T-helper 1 cell treated with Interleukin-12 subunit alpha and Interleukin-12 subunit beta and Interleukin-4 antibody, amounts not matched to agents 30 ng/mL and 1 ng/mL, for 36 hours (primary cell): ENCODE measurements at regions not wholly inside any gene's neighbourhood (a gene's known extent, or its start where the extent isn't known, plus 50 kb on each side); places are given as distances from the start of the nearest gene placed in this dataset.

Experiments
- intact Hi-C: fragments of 100-400 bp; cut with micrococcal nuclease; formaldehyde crosslinking; loops from one replicate; pipeline ENCODE4 v1.15.1; 2024

DNA sequence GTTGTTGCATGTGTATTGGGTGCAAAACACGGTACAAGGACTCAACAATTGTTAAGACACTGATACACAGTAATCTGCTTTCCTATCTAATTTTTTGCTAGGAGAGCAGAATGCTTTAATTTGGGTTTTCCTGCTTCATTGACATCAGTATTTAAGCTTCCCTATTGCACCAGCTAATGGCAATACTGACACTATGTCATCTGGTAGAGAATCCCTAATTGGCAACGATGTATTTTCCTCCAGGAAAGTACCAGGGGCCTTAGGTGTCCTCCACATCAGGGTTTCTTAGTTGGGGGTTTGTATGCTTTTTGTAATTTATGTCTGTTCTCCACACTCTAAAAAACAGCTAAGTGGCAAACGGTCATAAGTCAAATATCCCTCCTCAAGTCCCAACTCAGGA, 76.5 kb upstream of the FRY start:
- intact Hi-C loops, result no loop called here

DNA sequence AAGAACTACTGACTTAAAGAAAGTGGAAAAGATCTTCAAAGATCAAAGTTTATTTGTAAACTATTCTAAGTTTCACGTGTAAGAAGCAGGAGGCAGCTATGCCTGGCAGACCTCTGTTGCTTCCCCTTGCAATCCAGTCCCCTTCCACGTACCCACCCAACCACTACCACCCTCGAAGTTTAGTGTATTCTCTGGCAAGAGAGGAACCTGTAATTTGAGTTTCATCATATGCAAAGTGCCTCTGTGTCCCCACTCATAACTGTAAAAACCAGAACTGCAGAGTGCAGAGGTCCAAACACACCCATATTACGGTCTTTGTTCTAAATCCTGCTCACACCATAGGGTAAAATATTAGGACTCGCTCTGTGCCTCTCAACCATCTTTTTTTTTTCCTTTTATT, 75.8 kb upstream of the FRY start:
- intact Hi-C loops, result no loop called here

DNA sequence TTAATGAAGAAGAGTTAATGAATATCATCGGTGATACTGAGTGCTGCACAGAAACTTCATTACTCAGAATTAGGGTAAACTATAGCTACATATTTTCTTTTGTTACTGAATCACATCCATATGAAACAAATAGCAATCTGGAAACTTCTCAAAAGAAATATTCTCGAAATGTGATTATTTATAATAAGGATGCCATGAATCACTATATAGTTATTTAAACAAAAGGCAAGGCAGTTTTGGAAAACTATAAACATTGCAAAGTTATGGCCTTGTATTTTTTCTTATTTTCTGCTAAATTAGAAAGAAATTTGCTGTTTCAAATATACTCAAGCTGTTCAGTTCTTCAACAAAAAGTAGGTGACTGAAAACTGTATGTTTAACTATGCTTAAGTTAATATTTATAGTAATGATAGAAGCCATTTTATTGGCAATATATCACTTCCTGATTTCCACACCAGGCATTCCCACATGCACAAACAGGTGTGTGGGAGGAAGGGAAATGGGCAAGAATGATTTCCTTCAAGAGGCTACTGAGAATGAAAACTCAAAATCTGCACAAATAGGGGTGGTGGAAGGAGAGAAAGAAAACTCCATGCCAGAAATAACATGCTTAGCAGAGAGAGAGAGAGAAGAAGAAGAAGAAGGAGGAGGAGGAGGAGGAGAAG, 74.5 kb upstream of the FRY start:
- intact Hi-C loops, result no loop called here

DNA sequence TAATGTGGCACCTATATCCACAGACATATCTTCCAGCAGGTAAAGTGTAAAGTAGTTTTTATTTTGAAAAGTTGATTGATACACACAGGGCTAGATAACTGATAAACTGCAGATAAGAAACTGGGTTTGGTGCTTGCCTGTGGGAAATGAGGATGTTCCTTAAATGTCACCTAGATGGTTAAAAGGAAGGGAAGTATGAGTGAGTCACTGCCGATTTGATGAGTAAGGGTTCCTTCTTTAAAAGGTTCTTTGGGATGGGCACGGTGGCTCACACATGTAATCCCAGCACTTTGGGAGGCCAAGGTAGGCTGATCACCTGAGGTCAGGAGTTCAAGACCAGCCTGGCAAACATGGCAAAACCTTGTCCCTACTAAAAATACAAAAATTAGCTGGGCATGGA, 73.8 kb upstream of the FRY start:
- intact Hi-C loops, result no loop called here

DNA sequence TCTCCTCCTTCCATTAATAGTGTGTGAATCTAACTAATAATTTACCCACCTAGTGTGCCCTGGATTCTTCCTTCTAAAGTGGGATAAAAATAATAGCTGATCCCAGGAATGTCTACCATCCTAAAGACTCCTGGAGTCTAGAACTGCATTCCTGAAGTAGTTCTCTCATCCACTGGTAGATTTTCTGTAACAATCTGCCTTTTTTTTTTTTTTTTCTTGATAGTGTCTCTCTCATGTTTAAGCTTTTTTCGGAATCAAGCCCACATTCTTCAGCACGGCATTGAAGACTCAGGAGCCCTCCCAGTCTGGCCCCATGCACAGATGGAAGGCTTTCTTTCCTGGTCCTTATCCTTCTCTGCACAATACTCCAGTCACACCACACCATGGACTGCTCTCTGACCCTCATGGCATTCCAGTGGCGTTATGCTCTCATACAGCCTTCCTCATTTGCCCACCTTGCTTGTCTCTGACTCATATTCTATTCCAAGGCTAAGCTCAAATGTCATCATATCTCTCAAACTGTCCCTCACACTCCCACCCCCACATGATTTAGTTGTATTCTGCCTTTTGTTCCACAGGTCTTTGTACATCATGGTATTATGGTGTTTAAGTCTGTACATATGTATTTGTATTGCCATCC, 68.7 kb upstream of the FRY start:
- intact Hi-C loops, result no loop called here

DNA sequence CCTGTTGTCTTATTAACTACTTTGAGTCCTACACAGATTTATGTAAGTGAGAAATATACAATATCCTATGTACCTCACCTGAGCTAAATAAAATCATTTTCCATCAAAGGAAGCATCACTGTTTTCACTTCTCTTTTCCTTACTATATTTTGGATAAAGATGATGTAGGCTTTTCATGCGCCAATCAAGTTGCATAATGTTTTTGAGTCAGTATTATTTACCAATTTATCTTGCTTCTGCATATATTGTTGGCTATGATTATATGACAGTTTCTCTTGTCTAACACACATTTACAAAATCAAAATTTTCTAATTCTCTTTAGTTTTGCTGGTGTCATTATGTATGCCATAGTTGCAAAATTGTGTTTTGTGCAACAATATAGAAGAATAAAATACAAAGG, 67.9 kb upstream of the FRY start:
- intact Hi-C loops, result no loop called here

DNA sequence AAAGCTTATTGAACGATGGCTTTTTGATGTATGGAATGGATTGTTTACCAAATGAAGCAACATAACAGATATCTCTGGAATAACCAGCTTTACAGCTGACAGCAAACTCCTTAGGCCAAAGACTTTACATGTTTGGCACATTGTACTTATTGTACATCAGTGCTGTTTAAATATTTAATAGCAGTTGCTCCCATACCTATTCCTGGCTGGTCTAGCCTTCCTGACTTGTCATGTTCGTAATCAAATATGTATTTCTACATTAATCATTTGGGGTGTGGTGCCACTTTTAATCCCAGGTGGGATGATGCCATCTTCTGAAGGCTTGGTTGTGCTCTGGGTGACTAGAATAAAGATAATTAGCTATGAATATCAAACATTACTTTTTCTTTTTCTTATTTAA, 67.4 kb upstream of the FRY start:
- intact Hi-C loops, result no loop called here

DNA sequence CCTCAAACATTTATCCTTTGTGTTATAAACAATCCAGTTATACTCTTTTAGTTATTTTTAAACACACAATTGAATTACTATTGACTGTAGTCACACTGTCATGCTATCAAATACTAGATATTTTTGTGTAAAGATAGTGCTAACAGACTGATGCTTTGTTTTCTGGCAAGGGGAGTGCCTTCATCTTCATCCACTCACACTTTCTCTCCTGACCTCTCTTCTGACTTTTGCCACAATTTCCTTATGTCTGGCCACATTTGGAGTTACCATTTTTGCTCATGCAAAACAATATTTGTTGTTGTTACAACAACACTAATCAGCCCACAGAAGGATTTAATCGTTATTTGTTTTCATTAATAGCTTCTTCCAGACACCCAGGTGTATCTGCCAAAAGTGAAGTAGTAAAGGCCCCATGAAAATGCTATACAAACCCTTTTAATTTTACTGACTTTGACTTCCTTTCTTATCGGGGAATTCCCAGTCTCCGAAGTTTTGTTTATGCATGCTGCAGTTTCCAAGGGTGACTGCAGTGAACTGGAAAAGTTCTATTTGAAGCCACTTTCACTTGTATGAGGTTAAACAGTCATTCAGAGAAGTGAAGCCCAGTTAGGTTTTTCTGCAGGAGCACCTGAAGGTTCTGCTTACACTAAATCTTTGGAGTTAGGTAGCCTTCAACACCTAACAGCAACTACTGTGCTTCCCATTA, 66.1 kb upstream of the FRY start:
- intact Hi-C loops, result loop anchor here (5.0 kb wide), 1 partner anchor 53 kb away; no protein-coding TSS in a partner anchor

DNA sequence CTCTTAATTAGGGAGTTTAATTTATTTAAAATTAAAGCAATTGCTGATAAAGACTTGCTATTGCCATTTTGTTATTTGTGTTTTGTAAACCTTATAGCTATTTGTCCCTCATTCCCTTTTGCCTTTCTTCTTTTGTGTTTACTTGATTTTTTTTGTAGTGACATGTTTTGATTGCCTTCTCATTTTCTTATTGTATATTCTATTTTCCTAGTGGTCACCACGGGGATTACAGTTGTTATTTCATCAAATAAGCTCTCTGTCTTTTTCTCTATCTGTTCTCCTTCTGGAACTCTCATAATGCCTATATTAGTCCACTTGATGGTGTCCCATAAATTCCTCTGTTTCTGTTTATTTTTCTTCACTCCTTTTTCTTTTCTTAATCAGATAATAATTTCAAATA, 64.4 kb upstream of the FRY start:
- intact Hi-C loops, result loop anchor here (5.0 kb wide), 1 partner anchor 55 kb away; no protein-coding TSS in a partner anchor

DNA sequence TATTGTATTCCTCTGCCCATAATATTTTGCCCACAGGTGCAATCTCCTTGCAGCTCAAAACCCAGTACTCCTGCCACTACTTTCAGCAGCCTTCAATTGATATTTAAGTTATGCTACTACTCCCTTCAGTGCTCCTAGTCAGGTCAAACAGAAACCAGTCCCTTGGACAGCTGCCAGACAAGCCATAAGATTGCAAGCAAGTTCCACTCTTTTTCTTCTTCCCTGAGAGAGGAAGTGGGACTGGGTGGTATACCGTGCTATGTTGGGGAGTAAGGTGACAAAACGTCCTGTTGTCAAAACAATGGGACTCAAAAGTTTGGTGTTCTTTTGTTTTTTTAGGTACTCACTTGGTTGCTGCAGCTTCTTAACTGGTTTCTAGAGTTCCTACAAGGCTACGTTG, 63.1 kb upstream of the FRY start:
- intact Hi-C loops, result loop anchor here (5.0 kb wide), 1 partner anchor 56 kb away; no protein-coding TSS in a partner anchor

DNA sequence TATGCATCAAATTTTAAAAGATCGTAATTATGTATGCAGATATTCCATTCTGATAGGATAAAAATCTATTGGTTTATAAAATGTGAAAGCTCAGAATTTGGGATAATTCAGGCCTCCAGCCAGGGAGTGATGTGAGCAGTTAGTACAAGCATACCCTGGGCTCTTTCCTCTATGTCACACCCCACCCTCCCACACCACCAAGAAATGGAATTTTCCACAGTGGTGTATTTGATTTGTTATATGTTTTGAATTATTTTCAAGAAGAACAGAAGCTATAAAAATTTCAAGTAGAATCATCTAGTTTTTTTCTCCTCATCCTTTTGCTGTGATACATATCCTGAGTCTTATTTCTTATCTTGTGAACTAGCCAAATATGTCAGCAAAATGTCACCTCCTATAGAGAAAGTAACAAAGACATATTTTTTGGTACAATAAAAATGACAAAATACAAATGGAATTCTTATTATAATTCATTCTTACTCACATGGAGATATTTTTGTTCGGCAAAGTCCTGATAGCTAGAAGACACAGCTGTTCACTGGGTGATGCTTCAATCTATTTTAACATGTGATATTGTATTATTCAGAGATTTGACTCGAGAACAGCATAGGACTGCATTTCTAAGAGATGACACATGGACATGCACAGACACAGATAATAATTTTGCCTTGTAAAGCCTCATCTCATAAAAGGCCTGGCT, 61.2 kb upstream of the FRY start:
- intact Hi-C loops, result no loop called here

DNA sequence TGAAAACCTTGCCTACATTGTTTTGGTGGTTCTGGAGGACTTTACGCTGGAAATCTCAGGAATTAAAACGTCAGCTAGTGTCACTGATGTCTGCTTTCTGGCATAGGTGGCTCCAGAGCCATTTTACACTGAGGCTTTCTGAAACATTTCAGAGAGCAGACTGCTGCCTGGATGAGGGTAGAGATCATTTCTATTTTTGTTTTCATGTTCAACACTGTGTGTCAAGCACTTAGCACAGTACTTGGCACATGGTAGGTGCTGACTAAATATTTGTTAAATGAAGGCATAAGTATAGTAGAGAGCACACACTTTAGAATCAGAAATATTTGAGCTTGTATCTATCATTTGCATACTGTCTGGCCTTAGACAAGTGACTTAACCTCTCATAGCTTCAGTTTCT, 59.1 kb upstream of the FRY start:
- intact Hi-C loops, result no loop called here

DNA sequence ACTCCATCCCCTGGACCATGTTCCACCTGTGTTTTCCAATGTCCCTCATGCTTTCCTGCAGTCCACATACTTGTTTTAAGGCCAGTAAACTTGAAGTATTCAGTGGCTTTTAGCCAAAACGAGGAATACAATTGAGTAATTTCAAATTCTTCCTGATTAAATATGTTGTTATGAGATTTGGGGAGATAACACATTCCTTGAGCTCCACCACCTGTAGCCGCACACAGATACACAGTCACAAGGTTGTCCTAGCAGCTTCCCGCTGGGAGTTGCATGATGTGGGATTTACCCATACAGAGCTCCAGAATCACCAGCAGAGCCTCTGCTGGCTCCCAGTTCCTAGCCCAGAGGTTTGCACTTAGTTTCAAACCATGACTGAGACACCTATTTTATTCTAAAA, 53.6 kb upstream of the FRY start:
- intact Hi-C loops, result no loop called here

DNA sequence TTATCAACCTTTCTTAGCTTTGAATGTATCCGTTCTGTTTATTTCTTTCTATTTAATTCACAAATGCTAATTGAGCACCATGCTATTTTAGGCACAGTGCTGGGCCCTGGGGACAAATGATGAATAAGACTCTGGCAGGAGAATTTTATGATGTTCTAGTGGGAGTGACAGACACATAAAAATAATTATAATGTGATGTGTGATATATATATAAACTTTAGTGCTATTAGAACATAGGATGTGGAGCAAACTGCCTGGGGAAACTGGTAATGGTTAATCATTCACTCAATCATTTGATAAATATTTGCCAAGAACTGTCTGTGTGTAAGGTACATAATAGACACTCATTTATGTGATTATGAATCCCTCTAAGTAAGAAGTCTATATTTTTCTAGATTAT, 50.7 kb upstream of the FRY start:
- intact Hi-C loops, result no loop called here
